ENCODE measurements at regions not wholly inside any gene's neighbourhood (a gene's known extent, or its start where the extent isn't known, plus 50 kb on each side); places are given as distances from the start of the nearest gene placed in this dataset.
"Not testable (repeated sequence)": the region's sequence is repeated elsewhere in the genome, so short reads cannot be mapped to it uniquely, and the experiment has no call there.

DNA sequence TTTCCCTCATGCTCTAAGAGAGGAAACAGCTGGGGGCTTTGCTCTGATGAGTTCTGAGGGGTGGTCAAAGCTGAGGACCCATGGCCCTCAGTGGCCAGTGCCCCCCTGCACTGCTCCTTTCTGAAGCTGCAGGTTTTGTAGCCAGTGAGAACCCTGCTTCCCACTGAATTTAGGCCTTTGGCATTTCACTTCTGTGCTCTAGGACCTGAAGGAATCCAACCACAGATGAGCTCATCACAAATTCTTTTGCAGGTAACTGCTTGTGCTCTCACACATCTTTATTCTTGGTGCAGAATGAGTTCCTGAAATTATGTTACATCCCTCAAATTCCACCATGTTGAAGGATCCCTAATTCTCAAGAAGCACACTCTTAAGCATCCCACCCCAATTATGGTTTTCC is 248.7 kb upstream of the IRF2BP2 start:
- DNase-seq: no peak

DNA sequence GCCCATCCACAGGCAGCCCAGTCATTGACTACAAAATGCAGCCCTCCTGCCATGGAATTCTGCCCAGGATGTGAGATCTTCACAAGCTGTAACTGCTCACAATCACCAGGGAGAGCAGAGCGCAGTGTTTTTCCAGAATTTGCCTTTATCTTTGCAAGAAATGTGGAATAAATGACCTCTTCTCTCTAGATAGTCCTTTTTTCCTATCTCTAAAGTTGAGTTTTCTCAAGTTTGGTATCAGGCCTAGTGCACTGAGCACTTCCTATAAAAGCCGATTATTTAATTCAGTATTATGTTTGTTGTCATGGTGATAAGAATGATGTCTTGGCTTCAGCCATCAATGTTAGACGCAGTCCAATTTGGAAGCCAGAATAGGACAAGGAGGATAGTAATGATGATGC is 246.9 kb upstream of the IRF2BP2 start:
- no peak for DNase-seq

DNA sequence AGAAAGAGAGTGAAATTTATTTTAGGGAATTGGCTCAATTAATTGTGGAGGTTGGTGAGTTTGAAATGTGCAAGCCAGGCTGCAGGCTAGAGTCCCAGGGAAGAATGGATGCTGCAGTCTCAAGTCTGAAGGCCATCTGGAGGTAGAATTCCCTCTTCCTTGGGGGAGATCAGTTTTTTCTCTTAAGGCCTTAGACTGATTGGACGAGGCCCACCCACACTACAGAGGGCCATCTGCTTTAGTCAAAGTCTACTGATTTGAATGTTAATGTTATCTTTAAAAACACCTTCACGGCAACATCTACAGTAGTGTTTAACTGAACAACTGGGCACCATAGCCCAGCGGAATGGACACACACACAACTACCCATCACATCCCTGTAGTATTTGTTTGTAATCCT is 245.9 kb upstream of the IRF2BP2 start:
- no peak for DNase-seq

DNA sequence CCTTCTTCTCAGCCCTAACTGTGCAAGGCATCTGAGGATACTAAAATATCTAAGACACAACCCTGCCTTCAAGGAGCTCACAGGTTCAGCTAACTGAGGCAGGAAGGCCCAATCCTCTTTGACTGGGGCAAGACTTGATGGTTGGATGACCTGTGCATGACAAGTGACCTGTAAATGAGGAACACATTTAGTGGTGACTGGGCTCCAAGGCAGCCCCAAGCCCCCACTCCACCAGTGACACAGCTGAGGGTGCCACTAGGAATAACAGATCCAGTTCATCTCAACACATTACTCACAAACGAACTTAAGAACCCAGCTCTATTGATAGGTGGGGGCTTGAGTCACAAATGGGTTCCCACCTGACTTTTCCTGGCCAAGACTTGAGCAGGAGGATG is 244.7 kb upstream of the IRF2BP2 start:
- DNase-seq: no peak

DNA sequence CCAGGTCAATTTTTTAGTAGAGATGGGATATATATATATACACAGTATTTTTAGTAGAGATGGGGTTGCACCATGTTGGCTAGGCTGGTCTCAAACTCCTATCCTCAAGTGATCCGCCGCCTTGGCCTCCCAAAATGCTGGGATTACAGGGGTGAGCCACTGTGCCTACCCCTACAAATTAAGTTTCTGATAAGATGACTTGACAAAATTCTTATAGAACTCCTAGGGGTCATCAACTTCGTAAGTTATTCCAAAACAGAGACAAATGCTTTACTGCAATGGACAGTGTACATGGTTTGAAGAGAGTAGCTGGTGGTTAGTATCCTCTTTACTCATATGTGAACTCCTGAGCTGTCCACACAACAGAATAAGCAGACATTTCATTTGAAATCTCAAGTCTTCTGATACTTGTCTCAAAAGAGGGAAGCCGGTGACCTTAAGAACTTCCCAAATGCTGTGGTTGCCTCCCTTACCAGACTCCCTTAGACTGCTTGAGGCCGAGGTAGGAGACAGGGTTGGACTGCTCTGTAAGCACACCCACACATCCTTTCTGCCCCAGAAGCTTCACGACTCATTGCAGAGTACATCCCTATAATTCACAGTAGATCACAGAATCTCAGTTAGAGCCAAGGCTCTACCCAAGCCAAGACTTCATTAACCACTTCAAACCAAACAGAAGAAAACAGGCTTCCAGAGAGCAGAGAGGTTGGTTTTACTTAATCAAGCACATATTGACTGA is 244.1 kb upstream of the IRF2BP2 start:
- no peak for DNase-seq

DNA sequence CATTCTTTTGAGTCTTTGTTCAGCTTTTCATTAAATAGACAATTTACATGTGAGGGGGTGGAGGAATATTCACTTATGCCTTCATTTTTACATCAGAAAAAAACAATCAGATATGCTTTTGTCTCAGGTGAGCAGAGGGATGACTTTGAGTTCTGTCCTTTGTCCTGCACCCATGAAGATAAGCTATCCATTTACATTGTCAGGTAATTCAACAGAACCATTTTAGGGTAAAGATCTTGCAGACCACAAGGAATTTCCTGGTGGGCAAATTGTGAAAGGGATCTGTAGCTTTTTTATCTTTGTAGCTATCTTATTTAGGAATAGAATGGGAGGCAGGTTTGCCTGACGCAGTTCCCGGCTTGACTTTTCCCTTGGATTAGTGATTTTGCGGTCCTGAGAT is 242.7 kb upstream of the IRF2BP2 start:
- no peak for DNase-seq

DNA sequence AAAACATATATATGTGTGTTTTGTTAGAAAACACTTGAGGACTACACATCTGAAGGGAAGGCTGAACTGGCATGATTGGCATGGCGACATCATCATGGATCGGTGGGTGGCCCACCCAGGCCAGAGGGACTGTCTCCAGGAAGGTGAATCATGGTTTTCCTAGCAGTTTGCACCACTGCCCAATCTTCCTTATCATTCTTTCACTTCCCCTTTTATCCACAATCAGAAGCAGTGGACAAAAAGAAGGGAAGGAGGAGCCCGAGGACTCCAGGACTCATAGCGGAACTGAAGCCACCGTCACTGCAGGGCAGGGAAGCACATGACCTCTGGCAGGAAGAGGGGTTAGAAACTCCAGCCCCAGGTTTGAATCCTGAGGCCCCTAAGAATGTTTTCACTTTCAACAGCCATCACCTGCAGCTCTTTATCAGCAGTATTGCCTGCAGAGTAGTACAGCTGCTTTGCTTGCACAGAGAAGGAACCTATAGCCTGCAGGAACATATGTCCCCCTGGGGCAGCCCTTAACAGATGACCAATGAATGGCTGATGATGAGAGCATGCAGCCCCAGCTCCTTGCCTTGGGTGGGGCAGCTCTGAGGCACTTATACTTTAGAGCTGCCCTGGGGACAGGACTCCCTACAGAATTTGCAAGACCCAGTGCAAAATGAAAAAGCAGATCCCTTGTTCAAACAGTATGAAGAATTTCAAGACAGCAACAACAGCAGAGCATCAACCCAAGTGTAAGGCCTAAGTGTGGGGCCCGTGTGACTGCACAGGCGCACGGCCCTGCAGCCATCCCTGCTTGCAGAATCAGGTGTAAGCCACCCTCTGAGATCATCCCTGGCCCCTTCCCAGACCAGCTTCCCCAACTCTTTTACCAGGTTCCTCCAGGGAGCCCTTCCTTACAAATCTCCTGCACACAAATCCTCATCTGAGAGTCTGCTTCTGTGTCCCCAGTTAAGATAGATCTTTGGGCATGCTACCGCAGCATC is 241.8 kb upstream of the IRF2BP2 start:
- peak; percentile 60 for DNase-seq

DNA sequence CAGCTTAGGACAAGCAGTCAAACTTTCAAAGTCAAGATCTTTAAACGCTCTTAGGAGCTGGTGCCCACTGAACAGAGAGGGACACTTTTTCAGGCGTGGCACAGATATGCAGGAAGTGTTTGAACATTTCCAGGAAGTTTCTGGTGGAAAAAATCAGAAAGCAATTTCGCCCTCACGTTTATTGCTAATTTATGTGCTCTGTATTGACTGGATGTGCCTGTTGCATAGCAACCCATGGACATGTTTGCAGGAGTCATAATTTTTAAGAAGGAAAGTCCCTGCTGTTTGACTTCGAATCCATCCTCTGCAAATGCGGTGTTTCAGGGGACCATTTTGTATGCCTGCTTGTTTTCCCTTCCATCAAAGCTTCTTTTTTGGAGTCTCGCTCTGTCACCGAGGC is 239.9 kb upstream of the IRF2BP2 start:
- DNase-seq: no peak

DNA sequence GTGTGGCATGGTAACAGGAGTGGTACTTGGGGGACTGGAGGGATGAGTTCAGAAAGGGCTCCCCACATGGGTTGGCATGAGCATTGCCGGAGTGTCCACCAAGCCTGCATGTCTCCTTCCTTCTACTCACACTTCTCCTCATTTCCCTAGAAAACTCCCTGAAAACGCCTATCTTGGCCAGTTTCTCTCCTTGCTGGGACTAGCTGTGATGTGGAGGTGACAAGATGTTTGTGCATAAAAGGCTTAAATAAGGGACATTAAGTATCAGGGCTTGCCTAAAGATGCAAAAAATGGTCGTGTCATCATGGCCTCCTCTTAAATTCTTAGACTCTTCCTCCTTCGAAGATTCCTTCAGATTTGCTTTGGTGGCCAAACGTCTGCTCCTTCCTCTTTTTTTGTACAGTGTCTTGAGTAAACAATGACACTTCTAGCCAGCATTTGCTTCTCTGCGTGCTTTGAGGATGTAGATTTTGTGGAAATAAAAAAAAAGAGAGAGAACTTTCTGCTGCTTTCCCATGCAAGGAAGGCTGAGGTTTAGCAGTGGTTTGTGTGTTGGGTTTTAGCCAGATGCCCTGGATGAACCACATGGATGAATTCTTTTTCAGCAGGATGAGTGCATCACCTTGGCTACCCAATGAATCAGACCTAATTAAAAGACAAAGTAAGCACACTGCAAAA is 239.1 kb upstream of the IRF2BP2 start:
- DNase-seq: peak; percentile 87

DNA sequence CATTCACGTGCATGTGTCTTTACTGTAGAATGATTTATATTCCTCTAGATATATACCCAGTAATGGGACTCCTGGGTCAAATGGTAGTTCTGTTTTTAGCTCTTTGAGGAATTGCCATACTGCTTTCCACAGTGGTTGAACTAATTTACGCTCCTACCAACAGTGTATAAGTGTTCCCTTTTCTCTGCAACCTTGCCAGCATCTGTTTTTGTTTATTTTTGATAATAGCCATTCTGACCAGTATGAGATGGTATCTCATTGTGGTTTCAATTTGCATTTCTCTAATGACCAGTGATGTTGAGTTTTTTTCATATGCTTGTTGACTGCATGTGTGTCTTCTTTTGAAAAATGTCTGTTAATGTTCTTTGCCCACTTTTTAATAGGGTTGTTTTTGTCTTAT is 236.8 kb upstream of the IRF2BP2 start:
- DNase-seq: not testable (repeated sequence)

DNA sequence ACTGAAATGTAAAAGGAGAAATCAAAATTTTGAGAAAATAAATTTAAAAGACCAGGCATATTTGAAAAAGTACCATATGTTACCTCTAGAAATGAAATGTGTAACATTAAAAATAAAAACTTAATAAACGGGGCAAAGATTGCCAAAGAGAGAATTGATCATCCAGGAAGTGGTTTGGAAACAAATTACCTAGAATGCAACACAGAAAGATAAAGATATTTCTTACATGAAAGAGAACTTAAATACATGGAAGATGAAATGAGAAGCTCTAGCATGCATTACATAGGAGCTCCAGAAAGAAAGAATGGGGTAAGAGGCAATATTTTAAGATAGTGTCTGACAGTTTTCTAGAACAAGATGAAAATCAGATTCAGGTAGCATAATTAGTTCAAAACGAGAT is 235.9 kb upstream of the IRF2BP2 start:
- DNase-seq: no peak

DNA sequence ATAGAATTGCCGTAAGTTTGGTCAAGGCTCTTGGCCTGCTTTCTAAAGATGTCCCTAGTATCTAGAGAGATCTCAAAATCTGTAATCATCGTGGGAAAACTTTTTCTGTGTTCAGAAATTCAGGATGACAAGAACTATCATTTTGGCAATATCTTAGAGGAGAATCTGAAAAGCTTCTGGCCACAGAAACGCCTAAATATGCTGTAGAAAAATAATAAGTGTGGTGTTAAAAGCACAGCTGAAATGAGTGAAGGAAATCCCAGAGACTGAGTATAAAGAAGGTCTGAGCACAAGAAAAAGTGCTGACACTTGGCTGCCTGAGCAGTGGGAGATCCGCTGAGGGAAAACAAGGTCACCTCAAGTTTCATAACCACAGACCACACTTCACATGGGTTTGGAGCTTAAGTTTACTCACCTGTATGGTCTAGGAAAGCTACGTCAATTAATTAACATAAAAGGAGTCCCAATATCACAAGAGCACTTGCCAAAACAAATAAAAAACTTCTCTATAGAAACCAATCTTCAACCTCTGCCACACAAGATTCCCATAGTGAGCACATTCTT is 235.2 kb upstream of the IRF2BP2 start:
- DNase-seq: no peak

DNA sequence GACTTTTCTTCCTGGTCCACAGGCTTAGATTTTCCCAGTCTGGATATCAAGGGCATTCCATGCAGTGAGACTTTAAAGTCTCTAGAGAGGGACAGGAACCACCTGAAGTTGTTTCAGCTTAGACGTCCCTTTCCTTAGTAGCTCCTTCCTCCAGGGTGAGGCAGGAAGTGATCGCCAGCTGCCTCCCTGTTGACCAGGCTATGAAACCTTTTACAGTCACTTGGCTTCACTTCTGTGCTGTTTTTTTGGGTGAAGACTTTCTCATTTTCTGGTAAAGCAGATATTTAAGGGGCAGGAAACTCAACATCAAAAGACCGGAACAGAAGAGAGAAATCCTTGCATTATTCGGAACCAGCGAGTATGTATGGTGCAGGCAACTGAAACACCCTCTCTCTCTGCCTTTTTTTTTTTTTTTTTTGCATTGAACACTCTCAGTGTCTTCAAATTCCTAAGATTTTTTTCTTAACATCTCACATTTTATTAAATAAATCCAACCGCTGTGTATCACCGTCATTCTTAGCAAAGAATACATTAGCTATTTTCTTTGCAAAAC is 234.6 kb upstream of the IRF2BP2 start:
- peak; percentile 44 for DNase-seq

DNA sequence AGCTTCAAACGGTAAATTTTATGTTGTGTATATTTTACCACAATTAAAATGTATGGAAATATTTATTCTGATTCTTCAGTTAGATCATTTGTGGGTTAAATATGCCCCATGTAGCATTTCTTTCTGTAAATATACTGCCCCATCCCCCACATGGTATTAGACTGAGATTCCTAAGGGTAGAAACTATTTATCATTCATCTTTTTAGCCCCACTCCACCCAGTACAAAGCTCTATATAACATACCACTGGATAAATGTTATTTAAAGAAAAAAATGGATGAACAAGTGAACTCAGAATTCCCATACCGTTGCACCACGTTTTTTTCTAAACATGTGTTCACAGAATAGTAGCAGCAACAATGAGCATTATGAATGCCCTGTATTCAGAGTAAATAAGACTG is 234.0 kb upstream of the IRF2BP2 start:
- DNase-seq: no peak

DNA sequence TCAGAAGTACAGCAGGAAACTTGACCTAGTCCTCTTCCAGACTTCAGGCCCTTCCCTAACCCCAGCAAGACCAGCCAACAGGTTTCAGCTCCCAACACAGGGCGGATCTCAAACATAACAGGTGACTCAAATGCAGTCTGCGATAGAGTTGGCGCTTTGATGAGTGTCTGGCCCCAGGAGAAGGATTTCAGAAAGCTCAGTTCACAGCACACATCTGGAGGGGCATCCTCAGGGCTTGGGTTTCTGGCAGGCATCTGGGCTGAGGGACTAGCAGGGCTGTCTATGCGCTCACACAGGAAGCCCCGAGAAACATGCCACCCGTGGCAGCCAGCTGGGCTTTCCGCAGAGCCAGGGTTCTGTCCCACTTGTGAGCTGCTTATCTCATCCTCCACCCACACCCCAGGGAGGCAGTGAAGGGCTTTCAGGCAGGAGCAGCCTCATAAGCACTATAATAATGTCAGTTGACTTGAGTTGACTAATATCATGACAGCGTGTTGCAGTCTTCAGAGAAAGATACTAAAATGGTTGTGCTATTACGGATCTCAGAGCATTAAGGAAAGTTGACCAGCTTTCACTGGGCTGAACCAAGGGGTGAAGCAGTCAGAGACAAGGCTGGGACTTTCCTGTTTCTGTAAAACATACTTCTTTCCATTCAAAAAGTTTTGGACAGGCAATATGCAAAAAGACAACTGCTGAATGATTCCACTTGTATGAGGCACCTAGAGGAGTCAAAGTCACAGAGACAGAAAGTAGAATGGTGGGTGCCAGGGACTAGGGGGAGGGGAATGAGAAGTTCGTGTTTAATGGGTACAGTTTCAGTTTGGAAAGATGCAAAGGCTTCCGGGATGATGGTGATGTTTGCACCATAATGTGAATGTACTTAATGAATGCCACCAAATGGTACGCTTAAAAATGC is 233.0 kb upstream of the IRF2BP2 start:
- DNase-seq: peak; percentile 85

DNA sequence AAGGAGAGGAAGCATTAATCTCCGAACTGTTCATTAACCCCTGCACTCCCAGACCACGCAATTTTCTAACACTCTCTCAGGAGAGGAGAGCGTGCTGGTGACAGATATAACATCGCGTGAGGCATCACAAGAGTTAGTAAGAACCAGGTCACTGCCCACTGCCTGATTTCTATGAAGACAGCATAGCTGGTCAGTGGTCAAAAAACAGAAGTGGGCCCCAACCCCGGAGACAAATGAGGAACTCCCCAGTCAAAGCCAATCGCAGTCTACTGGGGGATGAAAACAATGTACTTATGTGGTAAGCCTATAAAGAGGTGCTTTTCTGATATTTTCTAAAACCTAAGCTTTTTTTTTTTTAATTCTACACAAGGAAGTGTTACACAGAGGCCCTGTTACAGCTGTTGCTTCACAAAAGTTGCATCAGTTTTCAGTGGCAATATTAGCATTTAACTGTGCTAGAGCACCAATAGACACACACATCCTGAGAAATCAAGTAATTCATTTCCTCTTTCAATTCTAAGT is 231.8 kb upstream of the IRF2BP2 start:
- DNase-seq: peak; percentile 89

DNA sequence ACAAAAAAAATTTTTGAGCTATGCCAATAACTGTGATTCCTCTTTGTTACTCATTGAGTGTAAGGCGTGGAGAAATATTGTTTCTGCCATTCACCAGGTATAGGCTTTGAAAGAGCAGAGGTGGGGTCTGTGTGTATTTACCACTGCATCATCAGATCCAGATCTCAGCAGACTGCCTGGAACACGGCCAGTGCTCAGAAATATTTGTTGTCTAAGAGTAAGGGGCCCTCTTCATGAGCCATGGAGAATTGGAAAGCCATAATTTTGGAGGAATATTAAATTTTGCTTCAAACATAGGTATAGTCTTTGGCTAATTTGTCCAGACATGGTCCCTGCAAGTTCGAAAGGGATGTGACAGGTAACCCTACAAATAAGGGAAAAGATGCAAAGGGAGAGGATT is 231.3 kb upstream of the IRF2BP2 start:
- no peak for DNase-seq

DNA sequence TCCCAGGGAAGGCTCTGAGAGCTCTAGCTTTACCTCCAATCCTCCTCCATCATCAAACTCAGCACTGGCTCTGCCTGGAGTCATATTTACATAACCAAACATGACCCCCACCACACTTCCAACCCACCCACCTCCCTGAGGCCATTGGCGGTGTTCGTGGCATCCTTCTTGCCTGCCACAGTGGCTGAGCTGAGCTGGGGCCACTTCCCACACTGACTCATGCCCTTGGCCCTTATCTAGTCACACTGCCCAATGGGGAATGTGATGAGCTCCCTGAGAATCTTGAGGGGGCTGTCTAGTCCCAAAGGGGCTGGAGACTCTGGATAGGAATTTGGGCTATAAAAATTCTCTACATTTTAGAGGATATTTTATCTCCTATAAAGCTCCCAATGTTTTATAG is 230.9 kb upstream of the IRF2BP2 start:
- peak; percentile 59 for DNase-seq

DNA sequence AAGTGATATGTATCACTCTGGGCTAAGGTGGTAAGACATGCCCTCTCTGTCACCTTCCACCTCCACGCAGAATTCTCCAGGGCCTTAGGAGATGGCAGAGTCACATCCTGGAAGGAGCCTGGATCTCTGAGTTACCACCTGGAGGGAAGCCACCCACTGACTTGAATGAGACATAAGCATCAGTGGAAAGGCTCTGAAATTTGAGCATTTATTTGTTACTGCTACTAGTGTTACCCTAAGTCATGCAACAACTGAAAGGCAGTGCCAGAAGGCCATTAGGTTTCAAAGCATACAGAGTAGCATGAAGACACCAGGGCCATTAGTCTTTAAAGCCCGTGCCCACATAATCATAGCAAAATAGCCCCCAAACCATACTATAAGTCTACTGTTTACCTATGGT is 230.3 kb upstream of the IRF2BP2 start:
- DNase-seq: no peak

DNA sequence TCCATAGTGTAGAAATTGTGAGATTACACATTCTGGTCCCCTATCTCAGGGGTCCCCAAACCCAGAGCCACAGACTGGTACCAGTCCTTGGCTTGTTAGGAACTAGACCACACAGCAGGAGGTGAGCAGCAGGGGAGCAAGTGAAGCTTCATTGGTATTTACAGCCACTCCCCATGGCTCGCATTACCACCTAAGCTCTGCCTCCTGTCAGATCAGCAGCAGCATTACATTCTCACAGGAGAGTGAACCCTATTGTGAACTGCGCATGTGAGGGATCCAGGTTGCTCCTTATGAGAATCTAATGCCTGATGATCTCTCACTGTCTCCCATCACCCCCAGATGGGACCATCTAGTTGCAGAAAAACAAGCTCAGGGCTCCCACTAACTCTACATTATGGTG is 229.7 kb upstream of the IRF2BP2 start:
- no peak for DNase-seq

DNA sequence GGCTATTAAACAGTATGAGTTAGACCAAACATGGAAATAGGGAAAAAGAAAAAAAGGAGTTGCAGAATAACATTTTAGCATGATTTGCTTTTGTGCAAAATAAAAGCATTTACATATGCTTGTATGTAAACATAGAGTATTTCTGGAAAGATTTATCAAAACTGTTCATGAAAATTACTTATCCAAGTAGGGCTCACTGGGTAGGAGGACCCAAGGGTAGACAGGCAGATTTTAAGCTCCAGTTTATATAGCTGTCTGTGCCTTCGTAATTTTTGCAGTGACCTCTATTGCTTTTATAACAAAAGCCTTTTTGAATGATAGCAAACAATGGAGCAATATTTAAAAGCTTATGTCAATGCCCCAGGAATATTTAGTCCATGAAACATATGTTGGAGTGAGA is 228.8 kb upstream of the IRF2BP2 start:
- no peak for DNase-seq

DNA sequence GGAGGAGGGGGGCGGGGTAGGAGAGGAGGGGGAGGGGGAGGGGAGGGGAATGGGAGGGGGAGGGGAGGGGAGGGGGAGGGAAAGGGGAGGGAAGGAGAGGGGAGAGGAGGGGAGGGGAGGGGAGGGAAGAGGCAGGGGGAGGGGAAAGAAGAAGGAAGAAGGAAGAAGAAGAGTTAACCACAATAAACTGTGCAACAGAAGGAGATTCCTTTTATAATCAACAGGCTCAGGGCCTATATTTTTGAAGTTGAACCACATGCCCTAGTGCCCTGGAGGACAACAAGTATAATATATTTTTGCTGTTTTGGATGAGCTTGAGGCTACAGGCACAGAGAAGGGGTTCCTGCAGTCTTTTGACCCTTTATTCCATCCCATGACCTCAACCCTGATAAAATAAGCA is 228.2 kb upstream of the IRF2BP2 start:
- peak; percentile 74 for DNase-seq

Measured in hematopoietic multipotent progenitor cell treated with erythropoietin and hydrocortisone succinate and interleukin-3 and kit ligand, for 4 days (in vitro differentiated cells).